CD8-positive, alpha-beta memory T cell (primary cell): ENCODE measurements at regions not wholly inside any gene's neighbourhood (a gene's known extent, or its start where the extent isn't known, plus 50 kb on each side); places are given as distances from the start of the nearest gene placed in this dataset.
A peak's percentile ranks its signal among the peaks of the same experiment; 100 is the strongest.

ENCODE experiments used
- CTCF ChIA-PET: fragments of 350-600 bp; sonication (Branson Sonifier 250); formaldehyde crosslinking; loops from one replicate; lab custom pipeline; 2021; ENCODE audit warnings: antibody characterized with exemption; lab: Charles Lee
- POLR2A ChIA-PET: fragments of 350-600 bp; sonication (Branson Sonifier 250); formaldehyde crosslinking; loops from one replicate; lab custom pipeline; 2021; ENCODE audit warnings: antibody characterized with exemption; lab: Charles Lee
- DNase-seq, 5 donors: peaks; one replicate each; pipeline versions ENCODE4 v3.0.0 to v3.0.0-alpha.2; 2020 to 2022; ENCODE audit warnings: mixed read lengths in 1 of 5
- H3K27ac ChIP-seq: one replicate; pipeline ENCODE4 v1.7.0; 2013; ENCODE audit warnings: low read depth, mild to moderate bottlenecking, low read length, moderate library complexity
- H3K27me3 ChIP-seq: 2 replicates; pipeline ENCODE4 v1.7.0; 2013; ENCODE audit warnings: low read length, mild to moderate bottlenecking; ENCODE audit not compliant: insufficient read depth, poor library complexity, severe bottlenecking
- H3K36me3 ChIP-seq: 2 replicates; pipeline ENCODE4 v1.7.0; 2013; ENCODE audit warnings: mild to moderate bottlenecking, low read length, moderate library complexity; ENCODE audit not compliant: insufficient read depth
- H3K4me1 ChIP-seq: 2 replicates; pipeline ENCODE4 v1.7.0; 2013; ENCODE audit warnings: mild to moderate bottlenecking, low read length, moderate library complexity; ENCODE audit not compliant: insufficient read depth
- H3K4me3 ChIP-seq: 2 replicates; pipeline ENCODE4 v1.7.0; 2013; ENCODE audit warnings: mild to moderate bottlenecking, low read length
- H3K9me3 ChIP-seq: 2 replicates; pipeline ENCODE4 v1.7.0; 2013; ENCODE audit warnings: mild to moderate bottlenecking, low read length
- H3K27ac Mint-ChIP-seq, 8 donors: one replicate each; pipeline ENCODE4 v1.8.0; 2020 to 2021; ENCODE audit warnings: mixed read lengths in 8 of 8, mild to moderate bottlenecking in 6 of 8, inconsistent platforms in 3 of 8, moderate library complexity in 3 of 8
- H3K27me3 Mint-ChIP-seq, 2 donors: one replicate each; pipeline ENCODE4 v1.8.0; 2020 to 2021; ENCODE audit warnings: mixed read lengths in 2 of 2, mild to moderate bottlenecking in 1 of 2, moderate library complexity in 1 of 2
- H3K36me3 Mint-ChIP-seq, 3 donors: one replicate each; pipeline ENCODE4 v1.8.0; 2020 to 2021; ENCODE audit warnings: mixed read lengths in 3 of 3, inconsistent platforms in 1 of 3, mild to moderate bottlenecking in 1 of 3
- H3K4me1 Mint-ChIP-seq, 3 donors: one replicate each; pipeline ENCODE4 v1.8.0; 2020 to 2021; ENCODE audit warnings: mixed read lengths in 3 of 3, inconsistent platforms in 1 of 3, mild to moderate bottlenecking in 1 of 3
- H3K4me3 Mint-ChIP-seq, 7 donors: one replicate each; pipeline ENCODE4 v1.8.0; 2020 to 2021; ENCODE audit warnings: mixed read lengths in 7 of 7, mild to moderate bottlenecking in 6 of 7, moderate library complexity in 4 of 7, inconsistent platforms in 2 of 7
- H3K9me3 Mint-ChIP-seq, 5 donors: one replicate each; pipeline ENCODE4 v1.8.0; 2020 to 2022; ENCODE audit warnings: mixed read lengths in 5 of 5, mild to moderate bottlenecking in 3 of 5, moderate library complexity in 2 of 5, inconsistent platforms in 1 of 5

DNA sequence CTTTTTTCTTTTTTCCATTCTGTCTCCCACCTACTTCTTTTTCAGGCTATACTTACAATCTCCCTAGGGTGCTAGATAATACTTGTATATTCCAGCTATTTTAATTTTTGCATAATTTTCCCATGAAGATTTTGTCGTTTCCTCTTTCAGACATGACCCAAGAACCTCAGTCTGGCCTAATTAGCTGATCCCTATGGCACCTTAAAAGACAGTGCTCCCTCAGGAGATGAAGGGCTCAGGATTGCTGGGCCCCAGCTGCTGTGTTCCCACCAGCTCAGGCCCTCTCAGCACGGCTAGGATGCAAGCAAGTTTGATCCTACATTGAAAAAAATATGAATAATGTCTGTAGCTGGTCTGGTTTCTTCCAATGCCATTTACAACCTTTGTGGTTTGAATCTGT is 55.0 kb upstream of the RGS5 start:
- peaks cover 0 to 1% of the 10 kb centered on the region in 2 donors for H3K27me3 Mint-ChIP-seq
- H3K27ac Mint-ChIP-seq, result no peak overlapping the region
- H3K9me3 Mint-ChIP-seq, result peaks cover 0 to 14% (median 0%) of the 10 kb centered on the region in 5 donors
- H3K36me3 ChIP-seq, result no peaks in the 10 kb centered on the region
- DNase-seq, result no peak
- H3K27me3 ChIP-seq, result no peaks in the 10 kb centered on the region
- H3K4me1 Mint-ChIP-seq, result peaks cover 4 to 6% (median 6%) of the 10 kb centered on the region in 3 donors
- no peak overlapping the region for H3K27ac ChIP-seq
- no peaks in the 10 kb centered on the region for H3K4me1 ChIP-seq
- H3K4me3 Mint-ChIP-seq, result no peak overlapping the region
- no peak overlapping the region for H3K4me3 ChIP-seq
- H3K36me3 Mint-ChIP-seq, result peaks cover 4 to 41% (median 4%) of the 10 kb centered on the region in 3 donors
- H3K9me3 ChIP-seq, result no peaks in the 10 kb centered on the region
- ChIA-PET POLR2A (no interaction called here), CTCF (no interaction called here)

DNA sequence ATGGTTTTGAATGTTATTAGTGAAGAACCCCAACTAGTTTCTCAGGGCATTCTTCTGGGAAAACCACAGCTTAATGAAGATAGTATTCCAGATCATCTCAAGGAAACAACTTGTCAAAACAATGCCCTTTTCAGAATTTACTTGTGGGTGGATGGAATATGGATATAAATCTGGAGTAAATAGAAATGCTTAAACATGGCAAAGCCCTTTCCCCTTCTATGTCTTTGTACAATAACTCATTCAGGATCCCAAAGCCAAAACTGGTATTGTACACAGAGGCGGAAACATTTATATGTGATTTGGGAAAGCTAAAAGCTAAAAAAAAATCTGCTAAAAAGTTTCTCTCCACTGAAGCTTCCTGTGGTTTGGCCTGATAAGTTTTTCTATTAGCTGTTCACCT is 55.5 kb upstream of the RGS5 start:
- no peak overlapping the region for H3K4me3 Mint-ChIP-seq
- H3K9me3 ChIP-seq, result no peaks in the 10 kb centered on the region
- no peaks in the 10 kb centered on the region for H3K27me3 ChIP-seq
- no peak overlapping the region for H3K27ac Mint-ChIP-seq
- DNase-seq, result no peak
- no peaks in the 10 kb centered on the region for H3K4me1 ChIP-seq
- peaks cover 4 to 46% (median 4%) of the 10 kb centered on the region in 3 donors for H3K36me3 Mint-ChIP-seq
- ChIA-PET POLR2A (no interaction called here), CTCF (no interaction called here)
- peaks cover 4 to 6% (median 6%) of the 10 kb centered on the region in 3 donors for H3K4me1 Mint-ChIP-seq
- no peaks in the 10 kb centered on the region for H3K36me3 ChIP-seq
- no peak overlapping the region for H3K27ac ChIP-seq
- no peak overlapping the region for H3K4me3 ChIP-seq
- H3K9me3 Mint-ChIP-seq, result peaks cover 0 to 14% (median under 1%) of the 10 kb centered on the region in 5 donors
- H3K27me3 Mint-ChIP-seq, result peaks cover 0 to 1% of the 10 kb centered on the region in 2 donors

DNA sequence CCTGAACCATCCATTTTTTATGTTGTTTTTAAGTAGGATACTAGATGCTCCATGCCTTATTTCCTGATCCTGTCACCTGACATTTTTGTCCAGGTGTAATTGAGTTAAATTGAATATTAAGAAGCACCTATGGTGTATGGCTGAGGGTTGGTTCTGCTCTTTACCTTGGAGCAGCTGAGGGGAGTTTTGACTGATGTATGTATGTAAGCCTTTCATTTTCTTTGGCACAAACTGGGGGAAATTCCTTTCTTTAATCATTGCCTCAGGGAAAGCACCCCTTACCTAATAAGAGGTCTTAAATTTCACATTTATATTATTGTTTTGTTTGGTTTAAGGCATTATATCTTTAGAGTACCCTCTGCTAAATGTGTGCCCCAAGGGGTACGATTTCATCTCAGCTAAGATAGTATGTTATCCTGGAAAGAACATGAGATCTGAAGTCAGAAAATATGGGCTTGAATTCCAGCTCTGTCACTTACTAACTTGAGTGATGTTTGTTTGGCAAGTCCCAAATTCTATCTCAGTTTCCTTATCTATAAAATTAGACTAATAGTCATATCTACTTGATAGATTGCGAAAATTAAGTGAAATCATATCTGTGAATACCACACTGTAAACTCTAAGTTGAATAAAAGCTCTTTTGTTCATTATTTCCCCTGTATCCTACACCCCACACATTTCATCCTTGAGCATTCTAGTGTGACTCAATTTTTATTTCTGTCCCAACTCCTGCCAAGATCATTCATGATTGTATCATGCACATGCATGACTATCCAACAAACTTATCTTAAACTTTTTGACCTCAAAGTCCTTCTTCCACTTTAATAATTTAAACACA is 57.7 kb upstream of the NUF2 start:
- ChIA-PET CTCF (no interaction called here), POLR2A (no interaction called here)

DNA sequence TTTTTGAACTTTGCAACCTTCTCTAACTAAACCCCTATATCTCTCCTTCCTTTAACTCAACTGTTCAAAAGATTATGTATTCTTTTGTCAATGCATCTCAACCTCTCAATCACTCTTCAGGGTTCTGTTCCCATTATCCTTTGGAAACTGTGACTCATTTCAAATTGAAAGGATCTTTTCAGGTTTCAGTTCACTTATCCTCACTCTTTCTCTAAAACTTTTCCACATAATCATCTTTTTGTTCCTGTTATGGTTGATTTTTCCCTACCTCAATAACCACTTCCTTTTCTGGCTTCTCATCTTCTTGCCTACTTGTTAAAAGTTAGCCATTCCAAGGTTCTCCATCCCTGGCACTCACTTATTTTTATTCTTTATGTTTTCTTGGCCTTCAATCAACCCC is 56.2 kb upstream of the NUF2 start:
- Mint-ChIP-seq H3K9me3 (peaks cover 0 to 2% (median 0%) of the 10 kb centered on the region in 5 donors), H3K4me3 (no peak overlapping the region), H3K27ac (no peak overlapping the region), H3K27me3 (no peaks in the 10 kb centered on the region), H3K36me3 (peaks cover 1 to 16% (median 3%) of the 10 kb centered on the region in 3 donors), H3K4me1 (no peaks in the 10 kb centered on the region)
- Histone ChIP-seq H3K27me3 (no peaks in the 10 kb centered on the region), H3K4me1 (no peaks in the 10 kb centered on the region), H3K27ac (no peak overlapping the region), H3K9me3 (no peaks in the 10 kb centered on the region), H3K4me3 (no peak overlapping the region), H3K36me3 (no peaks in the 10 kb centered on the region)
- no peak for DNase-seq
- CTCF ChIA-PET, result no interaction called here
- POLR2A ChIA-PET, result no interaction called here

More for the DNA sequence above, 57.7 kb upstream of the NUF2 start:
- Histone ChIP-seq H3K4me3 (no peak overlapping the region), H3K27ac (no peak overlapping the region), H3K27me3 (no peaks in the 10 kb centered on the region), H3K9me3 (no peaks in the 10 kb centered on the region), H3K36me3 (no peaks in the 10 kb centered on the region), H3K4me1 (no peaks in the 10 kb centered on the region)
- H3K4me1 Mint-ChIP-seq, result peaks cover 0 to 2% (median 0%) of the 10 kb centered on the region in 3 donors
- H3K9me3 Mint-ChIP-seq, result peaks cover 0 to 7% (median 0%) of the 10 kb centered on the region in 5 donors
- peaks cover 1 to 22% (median 5%) of the 10 kb centered on the region in 3 donors for H3K36me3 Mint-ChIP-seq
- no peak for DNase-seq
- no peak overlapping the region for H3K4me3 Mint-ChIP-seq
- H3K27me3 Mint-ChIP-seq, result no peaks in the 10 kb centered on the region
- H3K27ac Mint-ChIP-seq, result no peak overlapping the region

DNA sequence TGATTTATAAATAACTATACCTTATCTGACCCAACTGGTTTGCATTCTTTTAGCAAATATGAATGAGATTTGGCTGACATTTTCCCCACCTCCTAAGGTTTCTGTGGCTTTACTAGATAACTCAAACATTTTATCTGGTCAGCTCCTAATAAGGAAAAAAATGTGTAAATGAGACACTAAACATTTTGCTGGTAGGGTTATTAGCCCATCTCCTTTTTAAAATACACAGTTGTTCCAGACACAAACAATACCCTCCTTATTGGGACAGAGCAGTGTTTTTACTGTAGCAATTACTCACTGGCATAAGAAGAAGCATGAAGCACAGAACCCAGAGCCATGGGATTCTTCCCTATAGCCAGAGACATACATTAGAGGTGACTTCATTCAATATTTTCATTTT is 53.8 kb upstream of the NUF2 start:
- no peak overlapping the region for H3K27ac Mint-ChIP-seq
- H3K36me3 Mint-ChIP-seq, result peaks cover 1 to 12% (median 3%) of the 10 kb centered on the region in 3 donors
- H3K27me3 ChIP-seq, result no peaks in the 10 kb centered on the region
- ChIA-PET CTCF (no interaction called here), POLR2A (no interaction called here)
- no peaks in the 10 kb centered on the region for H3K4me1 Mint-ChIP-seq
- H3K27me3 Mint-ChIP-seq, result no peaks in the 10 kb centered on the region
- peaks cover 0 to 1% (median 0%) of the 10 kb centered on the region in 5 donors for H3K9me3 Mint-ChIP-seq
- H3K36me3 ChIP-seq, result no peaks in the 10 kb centered on the region
- H3K4me3 Mint-ChIP-seq, result no peak overlapping the region
- no peak overlapping the region for H3K4me3 ChIP-seq
- no peaks in the 10 kb centered on the region for H3K9me3 ChIP-seq
- no peak for DNase-seq
- H3K27ac ChIP-seq, result no peak overlapping the region
- no peaks in the 10 kb centered on the region for H3K4me1 ChIP-seq

DNA sequence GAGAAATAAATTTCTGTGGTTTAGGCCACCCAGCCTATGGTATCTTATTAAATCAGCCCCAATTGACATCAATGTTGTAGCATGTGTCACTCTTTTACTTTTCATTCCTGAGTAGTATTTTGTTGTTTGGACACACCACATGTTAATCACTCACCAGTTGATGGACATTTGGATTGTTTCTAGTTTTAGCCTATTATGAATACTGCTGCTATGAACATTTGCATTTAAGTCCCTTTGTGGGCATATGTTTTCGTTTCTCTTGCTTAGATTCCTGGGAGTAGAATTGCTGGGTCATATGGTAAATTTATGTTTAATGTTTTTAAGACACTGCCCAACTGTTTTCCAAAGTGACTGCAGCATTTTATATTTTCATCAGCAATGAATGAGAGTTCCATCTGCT is 50.2 kb upstream of the NUF2 start:
- no peak for DNase-seq
- H3K27ac Mint-ChIP-seq, result peak overlapping the region in 1 of 8 donors; percentile 9
- no peak overlapping the region for H3K27ac ChIP-seq
- POLR2A ChIA-PET, result no interaction called here
- no peaks in the 10 kb centered on the region for H3K27me3 ChIP-seq
- no peaks in the 10 kb centered on the region for H3K9me3 ChIP-seq
- H3K4me3 ChIP-seq, result no peak overlapping the region
- CTCF ChIA-PET, result no interaction called here
- no peaks in the 10 kb centered on the region for H3K27me3 Mint-ChIP-seq
- H3K36me3 ChIP-seq, result no peaks in the 10 kb centered on the region
- H3K36me3 Mint-ChIP-seq, result peaks cover 9 to 35% (median 14%) of the 10 kb centered on the region in 3 donors
- H3K4me3 Mint-ChIP-seq, result no peak overlapping the region
- no peaks in the 10 kb centered on the region for H3K9me3 Mint-ChIP-seq
- H3K4me1 Mint-ChIP-seq, result no peaks in the 10 kb centered on the region
- no peaks in the 10 kb centered on the region for H3K4me1 ChIP-seq
